H9 (cell line): ENCODE measurements at regions not wholly inside any gene's neighbourhood (a gene's known extent, or its start where the extent isn't known, plus 50 kb on each side); places are given as distances from the start of the nearest gene placed in this dataset.

Experiments
- DNase-seq: peaks from one replicate; pipeline ENCODE4 v3.0.0-alpha.2; 2017
- H2AFZ ChIP-seq: one replicate; pipeline ENCODE4 v1.6.1; 2013; ENCODE audit warnings: mild to moderate bottlenecking, low read length, control low read depth, moderate library complexity
- H2AK5ac ChIP-seq: 2 replicates; pipeline ENCODE4 v1.6.1; 2013; ENCODE audit warnings: low read length, control low read depth, mixed read lengths; ENCODE audit not compliant: insufficient read length
- H2BK120ac ChIP-seq: one replicate; pipeline ENCODE4 v1.6.1; 2013; ENCODE audit warnings: low read depth, mild to moderate bottlenecking, low read length, control low read depth, inconsistent platforms; ENCODE audit not compliant: poor library complexity, severe bottlenecking
- H2BK12ac ChIP-seq: 2 replicates; pipeline ENCODE4 v1.6.1; 2013; ENCODE audit warnings: low read length, control low read depth, mixed read lengths, low read depth; ENCODE audit not compliant: insufficient read length
- H2BK15ac ChIP-seq: 2 replicates; pipeline ENCODE4 v1.6.1; 2013; ENCODE audit warnings: low read depth, low read length, control low read depth
- H2BK20ac ChIP-seq: one replicate; pipeline ENCODE4 v1.6.1; 2013; ENCODE audit warnings: low read depth, mild to moderate bottlenecking, low read length, control low read depth, inconsistent platforms; ENCODE audit not compliant: poor library complexity, severe bottlenecking
- H2BK5ac ChIP-seq: 2 replicates; pipeline ENCODE4 v1.6.1; 2013; ENCODE audit warnings: low read length, control low read depth, mixed read lengths; ENCODE audit not compliant: insufficient read length
- H3K14ac ChIP-seq: 2 replicates; pipeline ENCODE4 v1.6.1; 2013; ENCODE audit warnings: low read length, control low read depth; ENCODE audit not compliant: insufficient read depth
- H3K18ac ChIP-seq: 2 replicates; pipeline ENCODE4 v1.6.1; 2013; ENCODE audit warnings: low read depth, mild to moderate bottlenecking, mixed read lengths, low read length, control low read depth; ENCODE audit not compliant: insufficient read length
- H3K23ac ChIP-seq: 2 replicates; pipeline ENCODE4 v1.6.1; 2013; ENCODE audit warnings: low read length, control low read depth, mixed read lengths, low read depth; ENCODE audit not compliant: insufficient read length
- H3K23me2 ChIP-seq: 2 replicates; pipeline ENCODE4 v1.6.1; 2013; ENCODE audit warnings: low read depth, mild to moderate bottlenecking, mixed read lengths, low read length, control low read depth; ENCODE audit not compliant: insufficient read length, poor library complexity, severe bottlenecking
- H3K27ac ChIP-seq: 2 replicates; pipeline ENCODE4 v1.5.1; 2013; ENCODE audit warnings: low read length, control low read depth, mixed read lengths, low read depth; ENCODE audit not compliant: insufficient read length
- H3K27me3 ChIP-seq: 2 replicates; pipeline ENCODE4 v1.6.1; 2013; ENCODE audit warnings: low read length, control low read depth, inconsistent platforms; ENCODE audit not compliant: insufficient read depth
- H3K4ac ChIP-seq: 2 replicates; pipeline ENCODE4 v1.6.1; 2013; ENCODE audit warnings: low read depth, mild to moderate bottlenecking, control low read depth, inconsistent platforms, low read length, moderate library complexity
- H3K4me1 ChIP-seq: 2 replicates; pipeline ENCODE4 v1.6.1; 2013; ENCODE audit warnings: low read length, control low read depth, inconsistent platforms; ENCODE audit not compliant: insufficient read depth
- H3K4me2 ChIP-seq: 2 replicates; pipeline ENCODE4 v1.6.1; 2013; ENCODE audit warnings: low read length, control low read depth, mixed read lengths; ENCODE audit not compliant: insufficient read length, insufficient read depth
- H3K56ac ChIP-seq: 2 replicates; pipeline ENCODE4 v1.6.1; 2013; ENCODE audit warnings: low read depth, mild to moderate bottlenecking, mixed read lengths, low read length, control low read depth; ENCODE audit not compliant: insufficient read length
- H3K79me1 ChIP-seq: 2 replicates; pipeline ENCODE4 v1.6.1; 2013; ENCODE audit warnings: low read depth, mild to moderate bottlenecking, moderate library complexity, low read length, control low read depth, inconsistent platforms; ENCODE audit not compliant: insufficient read depth, poor library complexity, severe bottlenecking
- H3K79me2 ChIP-seq: 2 replicates; pipeline ENCODE4 v1.6.1; 2013; ENCODE audit warnings: low read length, control low read depth, inconsistent platforms; ENCODE audit not compliant: insufficient read depth
- H3K9ac ChIP-seq: 2 replicates; pipeline ENCODE4 v1.6.1; 2013; ENCODE audit warnings: low read length, control low read depth, mixed read lengths; ENCODE audit not compliant: insufficient read length; ENCODE audit errors: extremely low read depth
- H3K9me3 ChIP-seq: one replicate; pipeline ENCODE4 v1.6.1; 2013; ENCODE audit warnings: low read depth, low read length, inconsistent platforms; ENCODE audit not compliant: control insufficient read depth
- H3T11ph ChIP-seq: one replicate; pipeline ENCODE4 v1.6.1; 2013; ENCODE audit warnings: mild to moderate bottlenecking, low read length, control low read depth, inconsistent platforms
- H4K20me1 ChIP-seq: one replicate; pipeline ENCODE4 v1.6.1; 2013; ENCODE audit not compliant: control insufficient read depth, insufficient read length, insufficient read depth
- H4K5ac ChIP-seq: 2 replicates; pipeline ENCODE4 v1.6.1; 2013; ENCODE audit warnings: low read depth, mild to moderate bottlenecking, mixed read lengths, low read length, control low read depth; ENCODE audit not compliant: insufficient read length
- H4K8ac ChIP-seq: replicated peaks from 2 replicates; pipeline ENCODE4 v1.6.1; 2013; ENCODE audit warnings: low read length, control low read depth, mixed read lengths, low read depth; ENCODE audit not compliant: insufficient read length
- H4K91ac ChIP-seq: 2 replicates; pipeline ENCODE4 v1.6.1; 2013; ENCODE audit warnings: low read depth, mild to moderate bottlenecking, moderate library complexity, mixed read lengths, low read length, control low read depth; ENCODE audit not compliant: insufficient read length
- H3K27ac Mint-ChIP-seq, 3 experiments: 2 replicates in 2 of 3; 3 replicates in 1 of 3; pipeline ENCODE4 v1.8.0; 2020 to 2021; ENCODE audit warnings: mixed read lengths in 3 of 3, mild to moderate bottlenecking in 1 of 3, moderate library complexity in 1 of 3
- H3K27me3 Mint-ChIP-seq: 2 replicates; pipeline ENCODE4 v1.8.0; 2021; ENCODE audit warnings: low read depth, mild to moderate bottlenecking, moderate library complexity, mixed read lengths
- H3K36me3 Mint-ChIP-seq, 3 experiments: 2 replicates in 2 of 3; 3 replicates in 1 of 3; pipeline ENCODE4 v1.8.0; 2020 to 2021; ENCODE audit warnings: low read depth in 3 of 3, mixed read lengths in 3 of 3; ENCODE audit not compliant: insufficient read depth in 1 of 3
- H3K4me1 Mint-ChIP-seq, 2 experiments: 2 replicates each; pipeline ENCODE4 v1.8.0; 2020; ENCODE audit warnings: mixed read lengths in 2 of 2
- H3K4me3 Mint-ChIP-seq, 2 experiments: 2 replicates in 1 of 2; 3 replicates in 1 of 2; pipeline ENCODE4 v1.8.0; 2020 to 2021; ENCODE audit warnings: mild to moderate bottlenecking in 2 of 2, mixed read lengths in 2 of 2, moderate library complexity in 1 of 2
- H3K9me3 Mint-ChIP-seq, 2 experiments: 2 replicates in 1 of 2; 3 replicates in 1 of 2; pipeline ENCODE4 v1.8.0; 2020; ENCODE audit warnings: mild to moderate bottlenecking in 2 of 2, mixed read lengths in 2 of 2, moderate library complexity in 1 of 2
- WGBS: extraction: QIAGEN DNeasy Blood & Tissue Kit; methylation state at CpG from one replicate; pipeline ENCODE4 v1.1.7; 2013; ENCODE audit warnings: missing lambda C conversion rate, low lambda C conversion rate, mixed read lengths; ENCODE audit not compliant: insufficient read length; ENCODE audit errors: extremely low coverage; 5-methylcytosine and 5-hydroxymethylcytosine counted together
- TF ChIP-seq, protein P1 (sequence below): fragments of 200-600 bp; sonication (generic); conservative IDR thresholded peaks from 3 replicates; pipeline ENCODE4 v1.8.0; 2021; ENCODE audit warnings: antibody characterized with exemption, mild to moderate bottlenecking

DNA sequence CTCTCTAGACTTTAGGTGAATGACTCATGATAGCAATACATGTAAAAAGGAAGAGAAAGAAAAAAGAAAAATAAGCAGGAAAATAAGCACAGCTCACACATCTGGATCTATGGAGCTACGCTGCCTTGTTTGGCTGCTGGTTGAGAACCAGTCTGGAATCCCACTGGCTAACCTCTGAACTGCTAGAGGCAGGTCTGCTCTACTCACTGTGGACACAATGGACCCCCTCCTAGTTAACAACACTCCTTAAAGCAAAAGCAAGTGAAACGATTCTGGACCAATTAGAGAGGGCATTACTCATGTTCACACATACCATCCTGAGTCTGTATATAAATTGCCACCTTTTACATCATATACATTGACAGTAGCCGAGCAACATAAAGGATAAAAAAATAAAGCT, 383.2 kb upstream of the FLRT2 start:
- WGBS: no CpG with 5 or more reads among the region's 3 CpGs
- Histone ChIP-seq H2BK120ac (no peak overlapping the region), H3K27me3 (no peaks in the 10 kb centered on the region), H3K14ac (no peak overlapping the region), H2BK15ac (no peak overlapping the region), H3K4me2 (no peak overlapping the region), H2AFZ (no peak overlapping the region), H3K4ac (no peak overlapping the region), H3K56ac (no peak overlapping the region), H3K23me2 (no peaks in the 10 kb centered on the region), H2AK5ac (no peak overlapping the region), H3T11ph (no peak overlapping the region), H3K79me2 (no peaks in the 10 kb centered on the region), H3K9ac (no peak overlapping the region), H3K18ac (no peak overlapping the region), H4K20me1 (no peaks in the 10 kb centered on the region), H2BK20ac (no peak overlapping the region), H2BK5ac (no peak overlapping the region), H3K79me1 (no peaks in the 10 kb centered on the region), H3K4me1 (no peaks in the 10 kb centered on the region), H2BK12ac (no peak overlapping the region), H4K8ac (no peak overlapping the region), H3K27ac (no peak overlapping the region), H4K5ac (no peak overlapping the region), H3K23ac (no peak overlapping the region), H3K9me3 (no peaks in the 10 kb centered on the region), H4K91ac (no peak overlapping the region)
- Mint-ChIP-seq H3K27me3 (peaks cover 2% of the 10 kb centered on the region; the same call in 1 of the 2 replicates), H3K4me1 (no peaks in the 10 kb centered on the region), H3K36me3 (peaks cover 0 to 7% (median 0%) of the 10 kb centered on the region in 3 experiments; a peak in 2 of 7 replicates), H3K27ac (no peak overlapping the region), H3K9me3 (peaks cover 3 to 6% of the 10 kb centered on the region in 2 experiments; a peak in 1 of 5 replicates), H3K4me3 (no peak overlapping the region)
- TF ChIP-seq, protein P1, sequence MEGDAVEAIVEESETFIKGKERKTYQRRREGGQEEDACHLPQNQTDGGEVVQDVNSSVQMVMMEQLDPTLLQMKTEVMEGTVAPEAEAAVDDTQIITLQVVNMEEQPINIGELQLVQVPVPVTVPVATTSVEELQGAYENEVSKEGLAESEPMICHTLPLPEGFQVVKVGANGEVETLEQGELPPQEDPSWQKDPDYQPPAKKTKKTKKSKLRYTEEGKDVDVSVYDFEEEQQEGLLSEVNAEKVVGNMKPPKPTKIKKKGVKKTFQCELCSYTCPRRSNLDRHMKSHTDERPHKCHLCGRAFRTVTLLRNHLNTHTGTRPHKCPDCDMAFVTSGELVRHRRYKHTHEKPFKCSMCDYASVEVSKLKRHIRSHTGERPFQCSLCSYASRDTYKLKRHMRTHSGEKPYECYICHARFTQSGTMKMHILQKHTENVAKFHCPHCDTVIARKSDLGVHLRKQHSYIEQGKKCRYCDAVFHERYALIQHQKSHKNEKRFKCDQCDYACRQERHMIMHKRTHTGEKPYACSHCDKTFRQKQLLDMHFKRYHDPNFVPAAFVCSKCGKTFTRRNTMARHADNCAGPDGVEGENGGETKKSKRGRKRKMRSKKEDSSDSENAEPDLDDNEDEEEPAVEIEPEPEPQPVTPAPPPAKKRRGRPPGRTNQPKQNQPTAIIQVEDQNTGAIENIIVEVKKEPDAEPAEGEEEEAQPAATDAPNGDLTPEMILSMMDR: no peak
- DNase-seq: no peak
